ENCODE measurements at regions not wholly inside any gene's neighbourhood (a gene's known extent, or its start where the extent isn't known, plus 50 kb on each side); places are given as distances from the start of the nearest gene placed in this dataset.
"Not testable (repeated sequence)": the region's sequence is repeated elsewhere in the genome, so short reads cannot be mapped to it uniquely, and the experiment has no call there.

GRCh38 chr7:13802651-13803050, 186.8 kb downstream of the ETV1 start:
- no peak overlapping the region for H3K4me3 ChIP-seq (ENCODE audit: low read length)
- H3K36me3 ChIP-seq (ENCODE audit: insufficient read depth, low read length), result no peaks in the 10 kb centered on the region
- H3K4me2 ChIP-seq (ENCODE audit: low read length), result no peak overlapping the region
- no peak overlapping the region for H3K9ac ChIP-seq (ENCODE audit: low read depth, low read length)
- H3K27me3 ChIP-seq (ENCODE audit: control insufficient read depth, insufficient read depth, low read length), result no peaks in the 10 kb centered on the region
- H3K9me3 ChIP-seq (replicated peaks; ENCODE audit: low read length), result no peaks in the 10 kb centered on the region
- H3K4me1 ChIP-seq (ENCODE audit: control insufficient read depth, insufficient read depth, low read length), result peaks cover 15% of the 10 kb centered on the region

- H3K4me1 ChIP-seq (ENCODE audit: control insufficient read depth, insufficient read depth, low read length), result peaks cover 15% of the 10 kb centered on the region
- H3K27me3 ChIP-seq (ENCODE audit: control insufficient read depth, insufficient read depth, low read length), result no peaks in the 10 kb centered on the region
- no peak overlapping the region for H3K4me2 ChIP-seq (ENCODE audit: low read length)
- no peak overlapping the region for H3K9ac ChIP-seq (ENCODE audit: low read depth, low read length)
- H3K4me3 ChIP-seq (ENCODE audit: low read length), result no peak overlapping the region
- no peaks in the 10 kb centered on the region for H3K9me3 ChIP-seq (replicated peaks; ENCODE audit: low read length)
- H3K36me3 ChIP-seq (ENCODE audit: insufficient read depth, low read length), result no peaks in the 10 kb centered on the region
These were observed 186.3 kb downstream of the ETV1 start for GRCh38 chr7:13803134-13803533.

- H3K9me3 ChIP-seq (replicated peaks; ENCODE audit: low read length); H3K27me3 ChIP-seq (ENCODE audit: control insufficient read depth, insufficient read depth, low read length); H3K4me2 ChIP-seq (ENCODE audit: low read length); H3K4me3 ChIP-seq (ENCODE audit: low read length); H3K36me3 ChIP-seq (ENCODE audit: insufficient read depth, low read length); H3K4me1 ChIP-seq (ENCODE audit: control insufficient read depth, insufficient read depth, low read length); H3K9ac ChIP-seq (ENCODE audit: low read depth, low read length): not testable (repeated sequence)
These were observed 183.2 kb downstream of the ETV1 start for GRCh38 chr7:13806089-13806867.

GRCh38 chr7:13817230-13817629, 172.2 kb downstream of the ETV1 start:
- H3K4me2 ChIP-seq (ENCODE audit: low read length); H3K9me3 ChIP-seq (replicated peaks; ENCODE audit: low read length); H3K27me3 ChIP-seq (ENCODE audit: control insufficient read depth, insufficient read depth, low read length); H3K9ac ChIP-seq (ENCODE audit: low read depth, low read length); H3K36me3 ChIP-seq (ENCODE audit: insufficient read depth, low read length); H3K4me1 ChIP-seq (ENCODE audit: control insufficient read depth, insufficient read depth, low read length); H3K4me3 ChIP-seq (ENCODE audit: low read length): not testable (repeated sequence)

- no peaks in the 10 kb centered on the region for H3K9me3 ChIP-seq (replicated peaks; ENCODE audit: low read length)
- H3K4me2 ChIP-seq (ENCODE audit: low read length), result no peak overlapping the region
- H3K4me1 ChIP-seq (ENCODE audit: control insufficient read depth, insufficient read depth, low read length), result peaks cover 12% of the 10 kb centered on the region
- no peaks in the 10 kb centered on the region for H3K36me3 ChIP-seq (ENCODE audit: insufficient read depth, low read length)
- no peak overlapping the region for H3K9ac ChIP-seq (ENCODE audit: low read depth, low read length)
- H3K4me3 ChIP-seq (ENCODE audit: low read length), result no peak overlapping the region
- H3K27me3 ChIP-seq (ENCODE audit: control insufficient read depth, insufficient read depth, low read length), result no peaks in the 10 kb centered on the region
These were observed 168.2 kb downstream of the ETV1 start for GRCh38 chr7:13821152-13821787.

- Histone ChIP-seq H3K9me3 (replicated peaks; ENCODE audit: low read length) (no peaks in the 10 kb centered on the region), H3K36me3 (ENCODE audit: insufficient read depth, low read length) (no peaks in the 10 kb centered on the region), H3K4me3 (ENCODE audit: low read length) (no peak overlapping the region), H3K4me1 (ENCODE audit: control insufficient read depth, insufficient read depth, low read length) (peaks cover 18% of the 10 kb centered on the region), H3K27me3 (ENCODE audit: control insufficient read depth, insufficient read depth, low read length) (no peaks in the 10 kb centered on the region), H3K9ac (ENCODE audit: low read depth, low read length) (no peak overlapping the region), H3K4me2 (ENCODE audit: low read length) (no peak overlapping the region)
These were observed 166.8 kb downstream of the ETV1 start for GRCh38 chr7:13822678-13823077.

GRCh38 chr7:13826752-13827151, 162.7 kb downstream of the ETV1 start:
- Histone ChIP-seq H3K27me3 (ENCODE audit: control insufficient read depth, insufficient read depth, low read length) (no peaks in the 10 kb centered on the region), H3K9me3 (replicated peaks; ENCODE audit: low read length) (no peaks in the 10 kb centered on the region), H3K9ac (ENCODE audit: low read depth, low read length) (peak overlapping the region; percentile 18), H3K4me3 (ENCODE audit: low read length) (no peak overlapping the region), H3K36me3 (ENCODE audit: insufficient read depth, low read length) (no peaks in the 10 kb centered on the region), H3K4me2 (ENCODE audit: low read length) (no peak overlapping the region), H3K4me1 (ENCODE audit: control insufficient read depth, insufficient read depth, low read length) (peaks cover 37% of the 10 kb centered on the region)

GRCh38 chr7:13827716-13828115, 161.8 kb downstream of the ETV1 start:
- Histone ChIP-seq H3K9ac (ENCODE audit: low read depth, low read length) (no peak overlapping the region), H3K27me3 (ENCODE audit: control insufficient read depth, insufficient read depth, low read length) (no peaks in the 10 kb centered on the region), H3K4me1 (ENCODE audit: control insufficient read depth, insufficient read depth, low read length) (peaks cover 36% of the 10 kb centered on the region), H3K36me3 (ENCODE audit: insufficient read depth, low read length) (no peaks in the 10 kb centered on the region), H3K4me3 (ENCODE audit: low read length) (no peak overlapping the region), H3K9me3 (replicated peaks; ENCODE audit: low read length) (no peaks in the 10 kb centered on the region), H3K4me2 (ENCODE audit: low read length) (no peak overlapping the region)

- Histone ChIP-seq H3K36me3 (ENCODE audit: insufficient read depth, low read length) (no peaks in the 10 kb centered on the region), H3K4me1 (ENCODE audit: control insufficient read depth, insufficient read depth, low read length) (peaks cover 38% of the 10 kb centered on the region), H3K4me2 (ENCODE audit: low read length) (no peak overlapping the region), H3K9me3 (replicated peaks; ENCODE audit: low read length) (no peaks in the 10 kb centered on the region), H3K27me3 (ENCODE audit: control insufficient read depth, insufficient read depth, low read length) (no peaks in the 10 kb centered on the region), H3K4me3 (ENCODE audit: low read length) (no peak overlapping the region), H3K9ac (ENCODE audit: low read depth, low read length) (peak overlapping the region; percentile 10)
These were observed 160.2 kb downstream of the ETV1 start for GRCh38 chr7:13829231-13829630.

- Histone ChIP-seq H3K36me3 (ENCODE audit: insufficient read depth, low read length) (no peaks in the 10 kb centered on the region), H3K27me3 (ENCODE audit: control insufficient read depth, insufficient read depth, low read length) (no peaks in the 10 kb centered on the region), H3K4me2 (ENCODE audit: low read length) (no peak overlapping the region), H3K4me3 (ENCODE audit: low read length) (no peak overlapping the region), H3K9ac (ENCODE audit: low read depth, low read length) (peak overlapping the region; percentile 27), H3K4me1 (ENCODE audit: control insufficient read depth, insufficient read depth, low read length) (peaks cover 39% of the 10 kb centered on the region), H3K9me3 (replicated peaks; ENCODE audit: low read length) (no peaks in the 10 kb centered on the region)
These were observed 159.3 kb downstream of the ETV1 start for GRCh38 chr7:13829914-13830900.

- Histone ChIP-seq H3K4me3 (ENCODE audit: low read length) (no peak overlapping the region), H3K36me3 (ENCODE audit: insufficient read depth, low read length) (no peaks in the 10 kb centered on the region), H3K4me1 (ENCODE audit: control insufficient read depth, insufficient read depth, low read length) (peaks cover 33% of the 10 kb centered on the region), H3K9ac (ENCODE audit: low read depth, low read length) (no peak overlapping the region), H3K9me3 (replicated peaks; ENCODE audit: low read length) (no peaks in the 10 kb centered on the region), H3K27me3 (ENCODE audit: control insufficient read depth, insufficient read depth, low read length) (no peaks in the 10 kb centered on the region), H3K4me2 (ENCODE audit: low read length) (no peak overlapping the region)
These were observed 157.1 kb downstream of the ETV1 start for GRCh38 chr7:13832346-13832745.
